NOMO-1 (cell line): ENCODE measurements at regions not wholly inside any gene's neighbourhood (a gene's known extent, or its start where the extent isn't known, plus 50 kb on each side); places are given as distances from the start of the nearest gene placed in this dataset.
"Not testable (repeated sequence)": the region's sequence is repeated elsewhere in the genome, so short reads cannot be mapped to it uniquely, and the experiment has no call there.

ENCODE experiments used
- DNase-seq, 2 experiments: peaks; one replicate each; lab custom pipeline; 2025; ENCODE audit not compliant: unreplicated experiment in 2 of 2; lab: John Stamatoyannopoulos, UW

- no peak for DNase-seq
Observed at GRCh38 chr2:58419983-58420382, 178.9 kb upstream of the FANCL start.

GRCh38 chr2:58416696-58417095 is 175.6 kb upstream of the FANCL start:
- DNase-seq = no peak

- DNase-seq = no peak
Observed at GRCh38 chr2:58414506-58414905, 173.4 kb upstream of the FANCL start.

GRCh38 chr2:58410549-58410948 is 169.4 kb upstream of the FANCL start:
- no peak for DNase-seq

GRCh38 chr2:58407487-58407886 is 166.4 kb upstream of the FANCL start:
- DNase-seq = no peak

GRCh38 chr2:58405341-58405740 is 164.2 kb upstream of the FANCL start:
- no peak for DNase-seq

GRCh38 chr2:58401936-58402335 is 160.8 kb upstream of the FANCL start:
- DNase-seq = no peak

- no peak for DNase-seq
Observed at GRCh38 chr2:58398406-58398805, 157.3 kb upstream of the FANCL start.

GRCh38 chr2:58387701-58388100 is 146.6 kb upstream of the FANCL start:
- no peak for DNase-seq

- DNase-seq = not testable (repeated sequence)
Observed at GRCh38 chr2:58386904-58387303, 145.8 kb upstream of the FANCL start.

- DNase-seq = no peak
Observed at GRCh38 chr2:58378152-58378551, 137.0 kb upstream of the FANCL start.

GRCh38 chr2:58377181-58377580 is 136.1 kb upstream of the FANCL start:
- no peak for DNase-seq

GRCh38 chr2:58376592-58376991 is 135.5 kb upstream of the FANCL start:
- DNase-seq = no peak

- no peak for DNase-seq
Observed at GRCh38 chr2:58369594-58369993, 128.5 kb upstream of the FANCL start.

GRCh38 chr2:58364098-58364497 is 123.0 kb upstream of the FANCL start:
- no peak for DNase-seq

GRCh38 chr2:58358026-58358425 is 116.9 kb upstream of the FANCL start:
- DNase-seq = no peak

- DNase-seq = no peak
Observed at GRCh38 chr2:58357521-58357920, 116.4 kb upstream of the FANCL start.

- no peak for DNase-seq
Observed at GRCh38 chr2:58354230-58354629, 113.1 kb upstream of the FANCL start.

GRCh38 chr2:58350484-58350883 is 109.4 kb upstream of the FANCL start:
- no peak for DNase-seq

GRCh38 chr2:58347810-58348209 is 106.7 kb upstream of the FANCL start:
- no peak for DNase-seq

- DNase-seq = no peak
Observed at GRCh38 chr2:58341047-58341446, 99.9 kb upstream of the FANCL start.

GRCh38 chr2:58339548-58340243 is 98.6 kb upstream of the FANCL start:
- DNase-seq = no peak

- no peak for DNase-seq
Observed at GRCh38 chr2:58336416-58336815, 95.3 kb upstream of the FANCL start.
